ENCODE measurements at regions not wholly inside any gene's neighbourhood (a gene's known extent, or its start where the extent isn't known, plus 50 kb on each side); places are given as distances from the start of the nearest gene placed in this dataset.

DNA sequence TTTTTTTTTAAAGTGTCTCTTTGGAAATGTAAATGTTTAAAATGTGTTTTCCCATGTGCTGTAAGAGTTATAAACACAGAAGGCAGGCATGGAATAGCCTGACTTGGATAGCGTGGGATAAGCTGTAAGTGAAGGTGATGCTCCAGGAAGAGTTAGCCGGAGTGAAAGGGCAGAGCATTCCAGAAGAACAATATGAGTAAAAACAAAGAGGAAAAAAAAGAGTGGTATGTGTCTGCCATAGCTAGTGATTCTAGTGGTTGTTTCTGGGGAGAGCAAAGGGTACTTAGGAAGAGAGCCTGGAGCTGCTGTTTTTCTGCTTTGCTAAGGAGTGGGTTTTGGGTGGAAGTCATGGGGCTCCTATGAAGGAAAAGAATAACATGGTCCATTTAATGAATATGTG lies 126.9 kb upstream of the DLGAP1 start:
- Histone ChIP-seq H3K4me3 (replicated peaks in 1 of 3) (no peak overlapping the region), H3K4me1 (no peaks in the 10 kb centered on the region), H3K9me3 (no peaks in the 10 kb centered on the region), H3K27me3 (no peaks in the 10 kb centered on the region), H3K36me3 (no peaks in the 10 kb centered on the region), H3K27ac (no peak overlapping the region)
- DNase-seq = no peak
- WGBS, 2 donors = 42 to 52% methylated on average over 2 of the region's 2 CpGs
- TF ChIP-seq POLR2A (IDR thresholded peaks at IDR 0.05) = no peak
- no peak for TF ChIP-seq CTCF (IDR thresholded peaks at IDR 0.05)
- intact Hi-C loops (cut with DNase I) = no loop called here

DNA sequence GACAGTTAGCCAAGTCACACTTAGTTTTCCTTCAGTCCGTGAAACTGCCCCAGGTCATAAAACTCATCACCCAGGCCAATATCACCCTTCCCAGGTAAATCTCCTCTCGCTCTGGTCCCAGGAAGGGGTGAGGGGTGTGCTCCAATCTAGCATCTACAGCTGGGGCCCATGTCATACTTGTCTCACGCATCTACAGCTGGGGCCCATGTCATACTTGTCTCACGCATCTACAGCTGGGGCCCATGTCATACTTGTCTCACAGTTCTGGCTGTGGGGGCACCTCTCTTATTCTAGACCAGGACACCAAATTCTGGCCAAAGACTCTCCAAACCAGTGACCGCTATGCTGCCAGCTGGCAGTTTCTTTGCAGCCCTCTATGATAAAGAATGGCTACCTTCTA lies 123.3 kb upstream of the DLGAP1 start:
- H3K4me1 ChIP-seq = no peaks in the 10 kb centered on the region
- 75 to 88% methylated on average over 5 of the region's 5 CpGs for WGBS, 2 donors
- H3K36me3 ChIP-seq = no peaks in the 10 kb centered on the region
- no peak for DNase-seq
- no peak overlapping the region for H3K4me3 ChIP-seq (replicated peaks in 1 of 3)
- no peaks in the 10 kb centered on the region for H3K9me3 ChIP-seq
- H3K27me3 ChIP-seq = no peaks in the 10 kb centered on the region
- no peak overlapping the region for H3K27ac ChIP-seq
- TF ChIP-seq POLR2A (IDR thresholded peaks at IDR 0.05) (no peak), CTCF (IDR thresholded peaks at IDR 0.05) (no peak)
- intact Hi-C loops (cut with DNase I) = no loop called here

DNA sequence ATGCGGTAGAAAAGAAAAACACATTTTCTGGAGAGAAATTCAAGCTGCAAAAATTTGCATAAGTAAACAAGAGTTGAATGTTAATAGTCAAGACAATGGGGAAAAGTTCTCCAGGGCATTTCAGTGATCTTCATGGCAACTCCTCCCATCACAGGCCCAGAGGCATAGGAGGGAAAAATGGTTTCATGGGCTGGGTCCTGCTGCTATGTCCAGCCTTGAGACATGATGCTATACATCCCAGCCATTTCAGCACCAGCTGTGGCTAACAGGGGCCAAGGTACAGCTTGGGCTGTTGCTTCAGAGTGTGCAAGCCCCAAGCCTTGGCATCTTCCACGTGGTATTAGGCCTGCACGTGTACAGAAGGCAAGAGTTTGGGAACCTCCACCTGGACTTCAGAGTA lies 118.6 kb upstream of the DLGAP1 start:
- H3K4me1 ChIP-seq = no peaks in the 10 kb centered on the region
- no peak overlapping the region for H3K27ac ChIP-seq
- 77 to 79% methylated on average over 2 to 3 of the region's 3 CpGs for WGBS, 2 donors
- H3K9me3 ChIP-seq = no peaks in the 10 kb centered on the region
- intact Hi-C loops (cut with DNase I) = no loop called here
- TF ChIP-seq CTCF (IDR thresholded peaks at IDR 0.05) (no peak), POLR2A (IDR thresholded peaks at IDR 0.05) (no peak)
- H3K4me3 ChIP-seq (replicated peaks in 1 of 3) = no peak overlapping the region
- DNase-seq = no peak
- H3K27me3 ChIP-seq = no peaks in the 10 kb centered on the region
- no peaks in the 10 kb centered on the region for H3K36me3 ChIP-seq

DNA sequence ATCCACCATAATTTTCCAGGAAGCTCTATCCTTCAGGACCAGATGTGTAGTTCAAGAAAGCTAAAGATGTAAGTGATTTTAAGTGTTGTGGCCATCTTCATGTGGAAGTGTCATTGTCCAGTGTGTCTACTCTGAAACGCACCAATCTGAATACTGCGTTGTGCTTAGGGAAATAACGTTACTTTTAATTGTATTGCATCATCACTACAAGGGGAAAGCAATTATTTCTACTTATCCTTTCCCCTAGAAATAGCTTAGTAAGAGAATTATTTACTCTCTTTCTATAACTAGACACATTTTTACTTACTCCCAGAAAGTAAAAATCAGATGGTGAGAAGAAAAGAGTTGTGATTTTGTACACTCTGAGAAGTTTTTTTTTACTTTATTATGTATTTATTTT lies 102.4 kb upstream of the DLGAP1 start:
- WGBS, 2 donors = 89 to 90% methylated on average over 3 of the region's 3 CpGs
- Histone ChIP-seq H3K36me3 (no peaks in the 10 kb centered on the region), H3K4me1 (no peaks in the 10 kb centered on the region), H3K27me3 (no peaks in the 10 kb centered on the region), H3K27ac (no peak overlapping the region), H3K4me3 (replicated peaks in 1 of 3) (no peak overlapping the region), H3K9me3 (no peaks in the 10 kb centered on the region)
- DNase-seq = no peak
- intact Hi-C loops (cut with DNase I) = no loop called here
- TF ChIP-seq POLR2A (IDR thresholded peaks at IDR 0.05) (no peak), CTCF (IDR thresholded peaks at IDR 0.05) (no peak)

- H3K4me1 ChIP-seq = no peaks in the 10 kb centered on the region
- H3K27ac ChIP-seq = no peak overlapping the region
- no peak overlapping the region for H3K4me3 ChIP-seq (replicated peaks in 1 of 3)
- WGBS, 2 donors = 44 to 59% methylated on average over 1 of the region's 1 CpG
- no peak for DNase-seq
- H3K9me3 ChIP-seq = no peaks in the 10 kb centered on the region
- intact Hi-C loops (cut with DNase I) = no loop called here
- TF ChIP-seq CTCF (IDR thresholded peaks at IDR 0.05) (no peak), POLR2A (IDR thresholded peaks at IDR 0.05) (no peak)
- no peaks in the 10 kb centered on the region for H3K27me3 ChIP-seq
- no peaks in the 10 kb centered on the region for H3K36me3 ChIP-seq
These were observed 95.9 kb upstream of the DLGAP1 start for GRCh38 chr18:4551001-4551360.
